HG02885 (cell line): ENCODE measurements at regions not wholly inside any gene's neighbourhood (a gene's known extent, or its start where the extent isn't known, plus 50 kb on each side); places are given as distances from the start of the nearest gene placed in this dataset.

Experiments
- ATAC-seq: cut with Tn5 transposase; IDR thresholded peaks from one replicate; pipeline ENCODE4 v1.9.1; 2021; ENCODE audit warnings: mild to moderate bottlenecking; ENCODE audit not compliant: unreplicated experiment, poor library complexity

DNA sequence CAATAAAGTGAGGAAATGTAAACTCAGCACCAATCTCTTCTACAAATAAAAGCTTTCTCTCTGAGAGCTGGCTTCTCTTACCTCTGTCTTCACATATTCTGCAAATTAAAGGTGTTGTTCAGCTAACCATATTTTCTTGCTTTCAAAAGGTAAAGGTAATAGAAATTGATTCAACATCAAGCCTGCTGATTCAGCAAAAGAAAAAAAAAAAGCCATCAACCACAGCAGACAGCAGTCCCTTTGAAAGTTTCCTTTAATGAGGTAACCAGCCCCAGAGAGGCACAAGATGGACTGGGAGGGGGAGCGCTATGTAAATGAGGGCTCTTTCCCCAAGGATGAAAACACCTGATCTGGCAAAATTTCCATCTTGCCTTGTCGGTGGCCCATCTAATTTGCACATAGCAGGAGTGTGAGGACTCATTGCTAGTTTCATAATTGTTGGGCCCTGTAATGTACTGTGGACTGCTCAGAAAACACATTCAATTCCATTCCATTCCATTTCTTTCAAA is 154.9 kb upstream of the SOX11 start:
- no peak for ATAC-seq

DNA sequence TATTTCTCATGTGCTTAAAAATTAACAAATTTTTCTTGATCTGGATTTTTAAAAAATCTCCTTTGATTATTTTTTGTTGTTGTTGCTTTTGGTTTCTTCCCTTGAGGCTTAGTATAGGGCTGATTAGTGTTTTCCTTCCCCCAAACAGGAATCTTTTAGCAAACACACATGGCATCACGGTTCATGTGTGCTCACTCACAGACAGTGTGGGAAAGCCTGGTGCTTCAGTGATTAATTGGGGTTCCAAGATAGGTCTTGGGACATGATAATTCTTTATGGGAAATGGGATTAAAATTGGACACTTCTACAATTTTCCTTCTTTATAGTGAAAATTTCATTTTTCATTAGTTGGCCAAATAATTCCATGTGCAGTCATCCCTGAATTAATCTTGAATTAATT is 153.9 kb upstream of the SOX11 start:
- ATAC-seq: no peak

DNA sequence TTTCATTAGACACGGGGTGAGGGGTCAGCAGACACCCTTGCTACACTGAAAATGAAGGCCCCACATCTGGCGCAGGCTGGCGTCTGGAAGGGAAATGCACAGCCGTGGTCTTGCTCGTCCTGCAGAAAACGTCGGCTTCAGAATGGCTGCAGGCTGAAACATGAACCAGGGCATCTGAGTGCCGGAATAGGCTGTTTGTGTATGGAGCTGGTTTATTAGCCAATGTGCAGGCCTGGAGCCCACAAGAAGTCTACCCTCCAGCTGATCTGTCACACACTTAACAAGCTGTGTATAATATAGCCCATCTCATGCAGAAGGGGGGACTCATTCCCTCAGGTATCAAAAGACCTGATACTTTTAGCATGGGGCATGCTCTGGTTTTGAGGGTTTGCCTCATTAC is 153.4 kb upstream of the SOX11 start:
- no peak for ATAC-seq

DNA sequence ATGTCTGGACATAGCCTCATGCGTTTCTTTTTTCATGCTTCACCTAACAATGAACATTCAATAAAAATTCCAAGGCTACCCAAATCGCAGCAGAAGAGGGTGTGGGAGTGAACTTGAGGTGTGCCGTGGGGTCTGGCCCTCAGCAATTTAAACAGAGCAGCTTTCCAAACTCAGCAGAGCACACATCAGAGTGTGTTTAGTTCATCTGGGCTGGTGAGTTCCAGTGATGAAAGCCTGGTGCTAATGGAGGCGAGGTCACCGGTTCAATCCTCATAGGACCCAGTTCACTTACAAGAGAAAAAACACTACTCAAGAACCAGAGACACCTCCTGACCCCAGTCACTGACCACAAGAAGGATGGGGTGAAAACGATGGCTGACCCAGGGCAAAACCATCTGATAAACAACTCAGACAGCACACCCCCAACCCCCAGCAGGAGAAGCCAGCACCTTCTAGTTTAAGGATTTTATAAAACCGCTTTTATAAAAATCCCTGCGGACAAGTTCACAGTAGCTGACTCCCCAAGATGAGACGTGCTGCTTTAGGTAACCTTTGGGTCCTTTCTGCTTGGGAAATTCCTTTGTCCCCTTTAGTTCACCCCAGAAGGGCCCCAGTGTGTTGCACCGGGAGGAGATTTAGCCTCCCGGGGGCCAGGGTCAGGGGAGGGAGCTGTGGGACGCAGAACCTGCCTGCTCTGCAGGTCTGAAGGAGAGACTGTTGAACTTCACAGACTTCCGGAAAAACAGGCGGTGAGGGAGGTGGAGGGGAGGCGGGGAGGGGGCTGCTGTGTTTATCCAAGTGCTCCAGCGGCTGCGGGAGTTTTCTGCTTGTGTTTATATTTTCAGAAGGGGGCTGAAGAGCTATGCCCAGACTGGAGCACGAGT is 152.7 kb upstream of the SOX11 start:
- no peak for ATAC-seq

DNA sequence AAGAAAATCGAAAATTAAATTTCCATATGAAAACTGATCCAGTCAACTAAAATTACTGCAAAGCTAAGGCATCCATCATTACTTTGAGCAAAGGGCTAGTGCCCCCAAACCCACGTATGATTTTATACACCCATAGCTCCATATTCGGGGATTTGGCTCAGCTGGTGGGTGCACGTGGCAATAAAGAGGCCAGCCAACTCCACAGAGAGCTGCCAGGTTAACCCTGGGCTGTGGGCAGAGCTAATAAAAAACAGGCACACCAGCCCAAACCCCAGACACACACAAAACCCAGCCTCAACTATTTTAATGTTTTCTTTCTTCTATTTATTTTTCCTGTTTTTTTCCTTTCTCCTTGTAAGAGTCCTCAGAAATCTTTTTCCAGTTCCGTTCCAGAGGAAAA is 151.3 kb upstream of the SOX11 start:
- ATAC-seq: no peak

DNA sequence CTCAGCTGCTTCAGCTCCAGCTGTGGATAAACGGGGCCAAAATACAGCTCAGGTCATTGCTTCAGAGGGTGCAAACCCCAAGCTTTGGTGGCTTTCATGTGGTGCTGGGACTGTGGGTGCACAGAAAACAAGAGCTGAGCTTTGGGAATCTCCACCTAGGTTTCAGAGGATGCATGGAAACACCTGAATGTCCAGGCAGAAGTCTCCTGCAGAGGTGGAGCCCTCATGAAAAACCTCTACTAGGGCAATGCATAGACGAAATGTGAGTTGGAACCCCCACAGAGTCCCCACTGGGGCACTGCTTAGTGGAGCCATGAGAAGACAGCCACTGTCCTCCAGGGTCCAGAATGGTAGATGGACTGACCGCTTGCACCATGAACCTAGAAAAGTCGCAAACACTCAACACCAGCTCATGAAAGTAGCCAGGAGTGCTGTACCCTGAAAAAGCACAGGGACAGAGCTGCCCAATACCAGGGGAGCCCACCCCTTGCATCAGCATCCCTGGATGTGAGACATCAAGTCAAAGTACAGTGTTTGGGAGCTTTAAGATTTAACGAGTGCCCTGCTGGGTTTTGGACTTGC is 147.9 kb upstream of the SOX11 start:
- ATAC-seq: no peak

DNA sequence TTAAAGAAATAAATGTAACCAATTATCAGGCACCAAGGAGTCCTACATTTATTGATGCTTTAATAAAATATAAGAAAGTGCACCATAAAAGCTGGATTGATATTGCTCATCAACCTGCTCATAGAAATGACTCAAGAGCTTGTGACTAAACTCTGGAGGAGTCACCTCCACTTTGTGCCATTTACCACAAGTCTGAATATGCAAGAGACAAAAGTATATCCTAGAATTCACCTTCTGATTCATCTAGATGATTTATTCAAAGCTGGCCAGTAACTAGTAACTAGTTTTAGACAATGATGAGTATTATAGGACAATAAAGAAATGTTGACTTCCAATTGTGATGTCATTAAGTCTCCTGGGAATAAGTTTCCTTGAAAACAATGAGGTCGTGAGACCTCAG is 146.0 kb upstream of the SOX11 start:
- ATAC-seq: no peak

DNA sequence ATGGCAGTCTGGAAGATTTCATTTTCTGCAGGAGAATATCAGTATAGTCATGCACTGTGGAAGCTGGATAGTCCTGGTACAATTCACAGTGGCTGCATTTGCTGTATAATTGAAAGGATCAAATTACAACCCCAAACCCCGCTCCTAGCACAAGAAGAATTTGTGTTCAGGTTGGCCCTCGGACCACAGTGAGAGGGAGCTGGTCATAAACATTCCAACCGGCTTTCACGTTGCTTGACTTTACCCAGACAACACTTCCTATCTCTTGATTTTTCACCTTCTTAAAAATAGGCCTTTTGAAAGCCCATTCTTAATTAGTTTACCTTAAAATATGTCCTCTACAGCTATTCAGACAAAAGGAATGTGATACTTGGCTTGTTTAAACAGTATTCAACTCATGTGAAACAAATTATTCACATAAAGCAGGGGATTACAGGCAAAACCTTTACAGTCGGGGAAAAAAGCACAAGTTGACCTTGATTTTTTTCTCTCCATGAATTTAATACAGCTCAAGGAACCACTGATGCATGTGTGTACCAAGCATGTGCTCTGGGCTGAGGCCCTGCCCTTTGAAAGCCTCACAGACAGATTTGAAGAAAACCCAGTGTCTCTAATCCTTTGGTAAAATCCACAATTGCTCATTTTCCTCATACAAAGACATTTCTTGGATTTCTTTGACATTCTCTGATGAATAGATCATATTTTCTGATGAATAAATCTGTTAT is 143.0 kb upstream of the SOX11 start:
- ATAC-seq: no peak

DNA sequence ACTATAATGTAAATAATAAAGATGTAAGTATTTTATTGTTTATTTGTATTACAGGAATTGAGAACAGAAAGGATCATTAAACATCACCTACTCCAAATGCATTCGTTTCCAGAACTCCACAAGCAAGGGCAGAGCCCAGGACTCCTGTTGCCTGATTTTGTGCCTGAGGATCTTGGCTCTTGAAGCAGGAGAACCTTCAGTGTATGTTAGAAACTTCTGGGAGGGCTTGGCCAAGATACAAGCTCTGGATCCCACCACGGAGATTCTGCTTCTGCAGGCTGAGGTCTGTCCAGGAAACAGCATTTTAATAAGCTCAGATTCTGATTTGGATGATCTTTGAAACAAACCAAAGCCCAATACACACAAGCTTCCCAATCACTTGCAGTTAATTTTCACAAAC is 142.4 kb upstream of the SOX11 start:
- no peak for ATAC-seq

DNA sequence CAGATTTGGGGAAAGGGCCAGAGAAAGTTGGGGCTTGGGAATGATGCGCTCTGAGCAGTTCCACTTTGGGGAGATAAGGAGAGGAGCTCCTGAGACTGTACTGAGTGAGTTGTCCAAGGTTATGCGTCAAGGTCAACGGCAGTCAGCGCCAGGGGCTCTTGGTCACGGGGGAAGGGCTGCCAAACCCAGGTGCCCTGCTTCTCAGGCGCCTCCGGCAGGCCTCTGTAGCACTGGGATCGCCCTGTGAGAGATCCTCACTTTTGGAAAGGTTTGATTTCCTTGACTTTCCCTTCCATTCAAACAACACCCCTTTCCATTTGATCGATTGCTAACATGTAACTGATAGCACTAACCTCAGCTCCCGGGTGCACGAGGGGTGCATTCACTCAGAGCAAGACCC is 136.5 kb upstream of the SOX11 start:
- ATAC-seq: no peak

DNA sequence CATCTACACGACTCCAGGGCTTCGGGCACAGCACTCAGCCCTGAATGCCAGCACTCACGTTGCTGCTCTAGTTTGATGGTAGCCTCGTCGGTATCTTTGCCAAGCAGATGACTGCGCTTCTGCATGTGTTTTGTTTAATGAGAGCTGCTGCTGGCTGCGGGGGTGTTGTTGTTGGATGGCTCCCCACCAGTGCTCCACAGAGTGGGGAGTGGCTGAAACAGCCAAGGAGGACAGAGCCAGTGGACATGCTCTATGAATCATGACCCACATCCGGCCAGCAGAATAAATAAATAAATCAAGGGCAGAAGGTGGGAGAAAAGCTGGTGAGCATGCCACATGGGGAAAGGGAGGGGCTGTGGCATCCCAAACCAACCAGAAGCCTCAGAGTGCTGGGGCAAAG is 131.2 kb upstream of the SOX11 start:
- no peak for ATAC-seq

DNA sequence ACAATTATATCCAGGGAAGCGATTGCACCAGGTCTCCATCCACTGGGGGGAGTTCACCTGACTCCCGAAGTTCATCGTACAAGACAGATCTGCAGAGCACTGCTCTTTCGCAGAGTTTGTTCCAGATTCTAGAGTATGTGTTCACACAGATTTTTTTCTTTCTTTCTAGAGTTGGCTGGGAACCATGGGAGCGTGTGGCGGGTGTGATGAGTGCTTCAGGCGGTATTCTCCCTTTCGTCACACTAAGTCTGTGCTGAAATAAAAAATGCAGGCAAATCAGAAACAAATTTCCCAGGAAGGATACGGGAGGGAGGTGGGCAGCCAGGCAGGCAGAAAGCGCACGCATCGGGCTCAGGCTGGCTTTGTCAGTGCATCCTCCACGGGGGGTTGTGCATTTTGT is 129.8 kb upstream of the SOX11 start:
- no peak for ATAC-seq

DNA sequence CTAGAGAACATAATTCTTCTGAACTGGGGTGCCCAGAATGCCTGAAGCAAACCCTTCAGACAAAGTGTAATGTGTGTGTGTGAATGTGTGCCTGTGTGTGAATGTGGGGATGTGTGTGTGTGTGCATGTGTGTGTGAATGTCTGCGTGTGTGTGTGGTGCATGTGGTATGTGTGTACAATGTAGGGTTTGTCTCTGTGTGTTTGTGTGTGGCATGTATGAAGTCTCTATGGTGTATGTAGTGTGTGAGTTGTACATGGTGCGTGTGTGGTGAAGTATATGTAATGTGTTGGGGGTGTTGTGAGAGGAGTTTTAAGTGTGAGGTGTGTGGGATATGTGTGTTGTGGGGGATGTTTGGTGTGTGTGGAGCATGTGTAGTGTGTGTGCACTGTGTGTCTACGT is 129.3 kb upstream of the SOX11 start:
- no peak for ATAC-seq

DNA sequence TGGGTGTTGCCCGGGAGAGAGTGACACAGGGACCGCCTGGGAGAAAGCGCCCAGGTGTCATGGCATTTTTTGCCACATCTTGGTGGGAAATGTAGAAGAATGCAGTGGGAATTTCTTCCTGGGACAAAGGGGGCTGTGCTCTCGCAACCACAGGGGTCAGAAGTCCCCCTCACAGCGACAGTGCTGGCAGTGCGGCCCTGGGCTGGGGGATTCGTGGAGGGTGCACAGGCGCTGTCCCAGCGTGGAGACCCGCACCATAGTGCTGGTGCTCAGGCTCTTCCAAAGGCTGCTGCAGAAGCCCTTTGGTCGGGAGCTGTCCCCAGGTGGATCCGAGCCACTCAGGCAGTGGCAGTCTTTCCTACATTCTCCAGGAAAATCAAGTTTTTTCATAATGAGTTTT is 128.8 kb upstream of the SOX11 start:
- no peak for ATAC-seq

DNA sequence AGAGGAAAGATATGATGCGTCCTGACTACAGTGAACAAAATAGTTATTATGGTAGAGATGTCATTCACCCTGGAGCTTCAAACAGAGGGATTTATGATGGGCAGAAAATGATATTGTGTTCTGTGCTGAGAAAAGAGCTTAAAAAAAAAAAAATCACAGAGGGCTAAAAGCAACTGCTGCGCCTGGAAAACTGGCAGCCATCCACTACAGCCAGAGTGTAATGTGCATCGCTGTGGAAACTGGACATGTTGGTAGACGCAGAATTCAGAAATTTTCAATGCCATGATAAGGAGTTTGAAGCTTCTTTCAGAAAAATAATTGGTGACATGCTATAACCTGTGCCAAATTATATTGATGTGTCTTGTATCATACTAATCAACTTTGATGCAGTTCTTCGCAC is 122.9 kb upstream of the SOX11 start:
- ATAC-seq: no peak

DNA sequence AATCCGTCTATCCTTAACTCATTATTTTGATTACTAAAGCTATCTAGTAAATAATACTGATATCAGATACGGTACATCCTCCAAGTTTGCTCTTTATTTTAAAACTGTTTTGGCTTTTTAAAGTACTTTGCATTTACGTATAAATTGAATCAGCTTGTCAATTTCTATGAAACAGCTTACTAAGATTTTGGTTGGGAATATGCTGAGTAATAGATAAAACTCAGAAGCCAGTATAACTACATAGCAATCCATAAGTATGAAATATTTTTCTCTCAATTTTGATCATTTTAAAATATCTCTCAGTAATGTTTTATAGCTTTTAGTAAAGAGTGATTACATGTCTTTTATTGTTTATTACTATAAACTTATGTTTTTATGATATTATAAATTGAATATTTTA is 116.2 kb upstream of the SOX11 start:
- ATAC-seq: no peak

DNA sequence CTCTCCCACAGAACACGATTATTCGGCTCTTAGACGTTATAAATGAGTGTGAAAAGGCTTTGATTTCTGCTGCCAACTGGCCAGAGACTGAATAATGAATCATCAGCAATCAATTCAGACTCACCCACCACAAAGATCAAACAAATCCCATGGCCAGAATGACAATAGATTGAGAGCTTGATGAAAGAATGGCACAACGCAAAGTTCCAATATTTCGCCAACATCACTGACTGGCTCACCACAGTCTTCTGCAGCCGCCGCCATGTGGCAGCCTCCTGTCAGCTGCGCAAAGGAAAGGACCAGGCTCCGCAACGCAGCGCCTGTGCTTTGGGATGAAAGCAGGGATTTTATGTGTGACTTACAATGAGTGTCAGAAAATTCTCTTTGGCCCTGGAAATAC is 104.4 kb upstream of the SOX11 start:
- no peak for ATAC-seq

DNA sequence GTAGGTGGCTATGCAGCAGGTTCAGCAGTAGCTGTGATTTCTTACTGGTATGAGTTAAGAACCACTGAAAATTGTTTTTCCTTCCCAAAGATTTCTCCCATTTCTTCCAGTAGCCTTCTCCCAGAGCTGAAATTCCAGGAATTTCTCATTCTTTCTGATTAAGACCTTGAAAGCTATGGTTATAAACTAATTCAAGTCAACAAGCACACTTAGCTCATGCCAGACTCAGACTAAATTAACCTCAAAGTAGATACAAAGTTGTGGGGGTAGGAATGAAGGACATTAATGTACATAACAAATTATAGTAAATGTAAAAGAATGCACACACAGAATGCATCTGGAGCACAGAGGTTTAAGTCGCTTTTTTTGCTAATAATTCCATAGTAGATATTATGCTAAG is 103.6 kb upstream of the SOX11 start:
- no peak for ATAC-seq

DNA sequence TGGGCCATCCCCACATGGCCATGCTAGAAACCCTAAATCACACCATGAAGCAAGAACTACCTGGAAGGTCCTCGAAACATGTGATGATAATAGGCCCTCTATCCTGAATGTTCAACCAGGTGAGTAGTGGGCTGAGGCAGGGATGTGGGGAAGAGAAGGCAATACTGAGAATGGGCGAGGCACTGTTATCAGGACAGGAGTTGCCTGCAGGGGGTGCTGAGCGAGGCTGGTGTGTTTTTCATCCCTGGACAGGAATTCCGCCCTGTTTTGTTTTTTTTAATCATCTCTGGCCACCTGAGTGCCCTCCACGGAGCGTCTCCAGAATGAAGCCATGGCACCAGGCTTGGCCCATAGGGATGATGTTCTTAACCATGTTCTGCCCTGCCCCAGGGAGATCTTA is 103.0 kb upstream of the SOX11 start:
- ATAC-seq: no peak

DNA sequence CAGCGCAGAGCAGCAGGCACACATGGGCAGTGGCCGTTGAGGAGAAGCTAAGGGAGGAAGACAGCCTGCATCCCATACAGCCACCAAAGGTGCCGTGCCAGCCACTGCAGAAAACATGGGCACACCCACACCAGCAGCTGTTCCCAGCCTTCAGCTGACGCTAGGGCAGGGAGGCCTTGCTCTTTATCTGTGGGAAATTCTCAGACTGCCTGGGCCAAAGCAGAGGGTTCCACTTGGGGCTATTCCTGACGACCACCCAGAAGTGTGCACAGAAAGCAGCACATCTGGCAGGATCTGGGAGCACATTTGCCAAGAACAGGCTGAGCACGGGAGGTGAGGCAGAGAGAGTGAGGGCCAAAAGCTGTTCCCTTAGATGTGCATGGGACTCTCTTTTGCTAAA is 101.3 kb upstream of the SOX11 start:
- no peak for ATAC-seq

DNA sequence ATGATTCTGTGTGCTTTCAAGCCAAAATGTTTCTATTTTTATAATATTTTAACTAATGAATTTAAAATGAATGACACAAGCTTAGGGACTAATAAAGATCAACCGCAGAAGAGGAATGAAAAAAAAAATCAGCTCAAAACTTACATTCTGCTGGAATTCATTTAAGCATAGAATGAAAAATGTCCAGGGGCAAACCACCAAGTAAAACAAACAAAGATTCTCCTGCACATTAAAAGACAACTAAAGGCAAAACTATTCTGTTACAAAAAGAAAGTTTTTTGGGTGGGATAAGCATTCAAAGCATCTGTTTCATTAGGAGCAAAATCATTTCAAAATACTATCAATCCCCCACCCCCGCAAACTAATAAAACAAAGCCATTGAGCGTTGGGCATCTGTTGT is 99.3 kb upstream of the SOX11 start:
- no peak for ATAC-seq
